Gastrocnemius medialis (tissue), 4 donors: ENCODE measurements at regions not wholly inside any gene's neighbourhood (a gene's known extent, or its start where the extent isn't known, plus 50 kb on each side); places are given as distances from the start of the nearest gene placed in this dataset.
"Not testable (repeated sequence)": the region's sequence is repeated elsewhere in the genome, so short reads cannot be mapped to it uniquely, and the experiment has no call there.

Experiments used
- ATAC-seq, 2 donors: fragments of 150-250 bp; one replicate each; pipeline ENCODE4 v1.9.1; 2016
- DNase-seq, 2 donors: peaks; one replicate each; pipeline ENCODE4 v3.0.0-alpha.2; 2019
- H3K27ac ChIP-seq, 4 donors: fragments of 200-600 bp; sonication (generic); 1 replicate in 1 of 4; 2 replicates in 3 of 4; pipeline ENCODE4 v1.5.1; 2016 to 2018; ENCODE audit warnings: mild to moderate bottlenecking in 2 of 4, moderate library complexity in 1 of 4
- H3K27me3 ChIP-seq, 3 donors: fragments of 200-600 bp; sonication (generic) in 2 of 3; 1 replicate in 1 of 3; 2 replicates in 2 of 3; pipeline versions ENCODE4 v1.5.1 to v1.6.0; 2016 to 2019; ENCODE audit warnings: mild to moderate bottlenecking in 1 of 3, moderate library complexity in 1 of 3
- H3K36me3 ChIP-seq, 2 donors: fragments of 200-600 bp; sonication (generic) in 1 of 2; one replicate each; pipeline ENCODE4 v1.5.1; 2017 to 2018
- H3K4me1 ChIP-seq, 2 donors: fragments of 200-600 bp; sonication (generic) in 1 of 2; one replicate each; pipeline ENCODE4 v1.5.1; 2016 to 2017; ENCODE audit warnings: mild to moderate bottlenecking in 2 of 2
- H3K4me3 ChIP-seq, 4 donors: fragments of 200-600 bp; sonication (generic) in 3 of 4; 1 replicate in 1 of 4; 2 replicates in 3 of 4; pipeline ENCODE4 v1.5.1; 2016 to 2019; ENCODE audit warnings: mild to moderate bottlenecking in 2 of 4
- H3K9me3 ChIP-seq, 3 donors: fragments of 200-600 bp; sonication (generic) in 2 of 3; 1 replicate in 1 of 3; 2 replicates in 2 of 3; pipeline ENCODE4 v1.5.1; 2016 to 2019
- CTCF ChIP-seq, 5 experiments: fragments of 450-650 bp in 3 of 5; fragments of 200-600 bp in 2 of 5; sonication (generic) in 2 of 5; IDR thresholded peaks in 4 of 5; conservative IDR thresholded peaks in 1 of 5; 1 replicate in 4 of 5; 2 replicates in 1 of 5; pipeline ENCODE4 v1.5.1; 2016 to 2019; ENCODE audit warnings: antibody characterized with exemption in 5 of 5, mild to moderate bottlenecking in 3 of 5, moderate library complexity in 3 of 5
- POLR2A ChIP-seq, 2 donors: fragments of 450-650 bp; IDR thresholded peaks; one replicate each; pipeline ENCODE4 v1.6.1; 2017; ENCODE audit warnings: antibody characterized with exemption in 2 of 2, mild to moderate bottlenecking in 2 of 2, moderate library complexity in 2 of 2
- in situ Hi-C, 4 donors: fragments of 200-750 bp; cut with MboI; loops; one replicate each; pipeline versions ENCODE4 v1.15.0 to v1.8.0; 2017; ENCODE audit warnings: low sequenced_read_pairs in 4 of 4
- intact Hi-C: fragments of 100-400 bp; cut with DNase I; formaldehyde crosslinking; loops from one replicate; pipeline ENCODE4 v1.15.1; 2023; ENCODE audit warnings: low total_unique reads

GRCh38 chr13:50626101-50626547 lies 217.4 kb downstream of the DLEU7 start:
- ATAC-seq (no peak), DNase-seq (no peak)
- no peak overlapping the region for H3K4me3 ChIP-seq
- H3K27ac ChIP-seq, result no peak overlapping the region
- H3K36me3 ChIP-seq, result no peaks in the 10 kb centered on the region
- intact Hi-C loops (no loop called here), in situ Hi-C loops (no loop called here)
- H3K9me3 ChIP-seq, result no peaks in the 10 kb centered on the region
- H3K27me3 ChIP-seq, result no peaks in the 10 kb centered on the region
- TF ChIP-seq CTCF (IDR thresholded peaks at IDR 0.05 in 4 of 5, conservative IDR thresholded peaks at IDR 0.05 in 1 of 5) (no peak), POLR2A (IDR thresholded peaks at IDR 0.05) (no peak)
- H3K4me1 ChIP-seq, result no peaks in the 10 kb centered on the region

DNA sequence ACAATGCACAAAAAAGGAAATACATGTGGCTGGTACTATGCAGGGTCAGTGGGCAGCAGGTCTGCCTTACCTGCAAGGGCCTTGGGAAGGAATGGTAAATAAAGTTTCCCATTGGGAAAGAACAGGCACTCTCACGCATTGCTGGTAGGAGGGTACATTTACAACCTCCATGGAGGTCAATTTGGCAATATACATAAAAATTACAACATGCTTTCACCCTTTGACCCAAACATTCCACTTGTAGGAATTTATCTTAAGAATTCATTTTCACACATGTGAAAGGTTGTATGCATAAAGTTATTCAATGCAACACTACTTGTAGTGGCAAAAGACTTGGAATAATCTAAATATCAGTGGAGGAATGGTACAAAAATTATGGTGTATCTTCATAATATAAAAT lies 216.4 kb downstream of the DLEU7 start:
- no peaks in the 10 kb centered on the region for H3K27me3 ChIP-seq
- in situ Hi-C loops (no loop called here), intact Hi-C loops (no loop called here)
- no peak for TF ChIP-seq POLR2A (IDR thresholded peaks at IDR 0.05)
- TF ChIP-seq CTCF (IDR thresholded peaks at IDR 0.05 in 4 of 5, conservative IDR thresholded peaks at IDR 0.05 in 1 of 5), result no peak
- no peaks in the 10 kb centered on the region for H3K36me3 ChIP-seq
- H3K4me3 ChIP-seq, result no peak overlapping the region
- H3K27ac ChIP-seq, result no peak overlapping the region
- ATAC-seq (no peak), DNase-seq (no peak)
- no peaks in the 10 kb centered on the region for H3K9me3 ChIP-seq
- no peaks in the 10 kb centered on the region for H3K4me1 ChIP-seq

DNA sequence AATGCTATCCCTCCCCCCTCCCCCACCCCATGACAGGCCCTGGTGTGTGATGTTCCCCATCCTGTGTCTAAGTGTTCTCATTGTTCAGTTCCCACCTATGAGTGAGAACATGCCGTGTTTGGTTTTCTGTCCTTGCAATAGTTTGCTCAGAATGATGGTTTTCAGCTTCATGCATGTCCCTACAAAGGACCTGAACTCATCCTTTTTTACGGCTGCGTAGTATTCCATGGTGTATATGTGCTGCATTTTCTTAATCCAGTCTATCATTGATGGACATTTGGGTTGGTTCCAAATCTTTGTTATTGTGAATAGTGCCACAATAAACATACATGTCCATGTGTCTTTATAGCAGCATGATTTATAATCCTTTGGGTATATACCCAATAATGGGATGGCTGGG lies 215.0 kb downstream of the DLEU7 start:
- in situ Hi-C loops, H3K4me3 ChIP-seq, ATAC-seq: not testable (repeated sequence)

GRCh38 chr13:50629497-50629896 lies 214.0 kb downstream of the DLEU7 start:
- TF ChIP-seq CTCF (IDR thresholded peaks at IDR 0.05 in 4 of 5, conservative IDR thresholded peaks at IDR 0.05 in 1 of 5), result no peak
- no peak for TF ChIP-seq POLR2A (IDR thresholded peaks at IDR 0.05)
- no peaks in the 10 kb centered on the region for H3K4me1 ChIP-seq
- no peak for ATAC-seq
- no peak for DNase-seq
- H3K9me3 ChIP-seq, result no peaks in the 10 kb centered on the region
- no peak overlapping the region for H3K4me3 ChIP-seq
- no peak overlapping the region for H3K27ac ChIP-seq
- no peaks in the 10 kb centered on the region for H3K27me3 ChIP-seq
- H3K36me3 ChIP-seq, result no peaks in the 10 kb centered on the region
- in situ Hi-C loops, result no loop called here
- intact Hi-C loops, result no loop called here

More for the DNA sequence above, 215.0 kb downstream of the DLEU7 start:
- H3K9me3 ChIP-seq, DNase-seq, H3K27me3 ChIP-seq, H3K27ac ChIP-seq, H3K36me3 ChIP-seq, intact Hi-C loops, H3K4me1 ChIP-seq: not testable (repeated sequence)

DNA sequence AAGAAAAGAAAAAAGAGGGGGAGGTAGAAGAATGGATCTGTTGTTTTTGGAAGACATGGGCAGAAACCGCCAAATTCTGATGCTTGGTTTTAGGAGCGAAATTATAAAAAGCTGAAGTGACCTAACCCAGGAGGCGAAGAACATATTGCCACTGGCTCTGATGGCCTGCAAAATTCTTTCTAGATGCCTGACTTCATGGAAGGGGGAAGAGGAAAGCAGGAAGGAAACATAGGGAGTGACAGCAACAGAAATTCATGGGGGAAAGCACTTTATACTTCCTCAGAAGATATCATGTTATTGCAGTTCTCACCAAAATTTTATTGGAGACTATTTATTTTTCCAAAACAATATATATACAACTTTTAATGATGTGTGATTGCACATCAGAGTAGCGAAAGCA lies 213.5 kb downstream of the DLEU7 start:
- Histone ChIP-seq H3K36me3 (no peaks in the 10 kb centered on the region), H3K9me3 (no peaks in the 10 kb centered on the region), H3K4me1 (no peaks in the 10 kb centered on the region), H3K27ac (no peak overlapping the region), H3K4me3 (no peak overlapping the region), H3K27me3 (no peaks in the 10 kb centered on the region)
- no peak for ATAC-seq
- DNase-seq, result no peak
- intact Hi-C loops (no loop called here), in situ Hi-C loops (no loop called here)
- no peak for TF ChIP-seq POLR2A (IDR thresholded peaks at IDR 0.05)
- TF ChIP-seq CTCF (IDR thresholded peaks at IDR 0.05 in 4 of 5, conservative IDR thresholded peaks at IDR 0.05 in 1 of 5), result no peak
